Fibroblast of lung (primary cell): ENCODE measurements at regions not wholly inside any gene's neighbourhood (a gene's known extent, or its start where the extent isn't known, plus 50 kb on each side); places are given as distances from the start of the nearest gene placed in this dataset.

Source experiments
- DNase-seq, 2 donors: peaks; one replicate each; pipeline versions ENCODE4 v3.0.0 to v3.0.0-alpha.2; 2010; ENCODE audit warnings: low read depth in 2 of 2
- H2AFZ ChIP-seq: 2 replicates; pipeline ENCODE4 v1.5.1; 2012; ENCODE audit warnings: low read length, control low read depth, inconsistent platforms
- H3K27ac ChIP-seq: 2 replicates; pipeline ENCODE4 v1.5.1; 2011; ENCODE audit warnings: low read length, control low read depth; ENCODE audit not compliant: insufficient read depth
- H3K27me3 ChIP-seq: 2 replicates; pipeline ENCODE4 v1.5.1; 2011; ENCODE audit warnings: mild to moderate bottlenecking, low read length; ENCODE audit not compliant: control insufficient read depth, insufficient read depth
- H3K36me3 ChIP-seq: 2 replicates; pipeline ENCODE4 v1.5.1; 2011; ENCODE audit warnings: low read length; ENCODE audit not compliant: control insufficient read depth, insufficient read depth
- H3K4me1 ChIP-seq: 2 replicates; pipeline ENCODE4 v1.5.1; 2011; ENCODE audit warnings: low read length; ENCODE audit not compliant: control insufficient read depth, insufficient read depth; ENCODE audit errors: extremely low read depth
- H3K4me2 ChIP-seq: 2 replicates; pipeline ENCODE4 v1.5.1; 2011; ENCODE audit warnings: low read length, control low read depth; ENCODE audit not compliant: insufficient read depth; ENCODE audit errors: extremely low read depth
- H3K4me3 ChIP-seq, 4 experiments: fragments of 200-600 bp in 1 of 4; sonication (generic) in 1 of 4; replicated peaks in 1 of 4; 2 replicates each; pipeline ENCODE4 v1.5.1; 2011 to 2016; ENCODE audit warnings: low read length in 4 of 4, low read depth in 3 of 4, mild to moderate bottlenecking in 3 of 4, control low read depth in 2 of 4, inconsistent platforms in 1 of 4, mixed read lengths in 1 of 4; ENCODE audit not compliant: insufficient read depth in 1 of 4; ENCODE audit errors: control extremely low read depth in 1 of 4
- H3K79me2 ChIP-seq: 2 replicates; pipeline ENCODE4 v1.5.1; 2012; ENCODE audit warnings: mild to moderate bottlenecking, low read length, inconsistent platforms; ENCODE audit not compliant: control insufficient read depth, insufficient read depth
- H3K9ac ChIP-seq: 2 replicates; pipeline ENCODE4 v1.5.1; 2011; ENCODE audit warnings: mild to moderate bottlenecking, low read length, control low read depth; ENCODE audit not compliant: insufficient read depth
- H3K9me3 ChIP-seq: 2 replicates; pipeline ENCODE4 v1.5.1; 2012; ENCODE audit warnings: low read depth, low read length; ENCODE audit not compliant: control insufficient read depth, insufficient read depth
- H4K20me1 ChIP-seq: 2 replicates; pipeline ENCODE4 v1.5.1; 2011; ENCODE audit warnings: low read length; ENCODE audit not compliant: control insufficient read depth, insufficient read depth; ENCODE audit errors: extremely low read depth
- CTCF ChIP-seq, 2 donors: IDR thresholded peaks in 1 of 2; conservative IDR thresholded peaks in 1 of 2; 1 replicate in 1 of 2; 2 replicates in 1 of 2; pipeline ENCODE4 v1.5.1; 2011 to 2012; ENCODE audit warnings: low read length in 2 of 2, control low read depth in 1 of 2, inconsistent platforms in 1 of 2, low read depth in 1 of 2, mild to moderate bottlenecking in 1 of 2
- EZH2 ChIP-seq: IDR thresholded peaks from 2 replicates; pipeline ENCODE4 v1.5.1; 2012; ENCODE audit warnings: low read length, control low read depth, mild to moderate bottlenecking; ENCODE audit errors: missing control alignments

DNA sequence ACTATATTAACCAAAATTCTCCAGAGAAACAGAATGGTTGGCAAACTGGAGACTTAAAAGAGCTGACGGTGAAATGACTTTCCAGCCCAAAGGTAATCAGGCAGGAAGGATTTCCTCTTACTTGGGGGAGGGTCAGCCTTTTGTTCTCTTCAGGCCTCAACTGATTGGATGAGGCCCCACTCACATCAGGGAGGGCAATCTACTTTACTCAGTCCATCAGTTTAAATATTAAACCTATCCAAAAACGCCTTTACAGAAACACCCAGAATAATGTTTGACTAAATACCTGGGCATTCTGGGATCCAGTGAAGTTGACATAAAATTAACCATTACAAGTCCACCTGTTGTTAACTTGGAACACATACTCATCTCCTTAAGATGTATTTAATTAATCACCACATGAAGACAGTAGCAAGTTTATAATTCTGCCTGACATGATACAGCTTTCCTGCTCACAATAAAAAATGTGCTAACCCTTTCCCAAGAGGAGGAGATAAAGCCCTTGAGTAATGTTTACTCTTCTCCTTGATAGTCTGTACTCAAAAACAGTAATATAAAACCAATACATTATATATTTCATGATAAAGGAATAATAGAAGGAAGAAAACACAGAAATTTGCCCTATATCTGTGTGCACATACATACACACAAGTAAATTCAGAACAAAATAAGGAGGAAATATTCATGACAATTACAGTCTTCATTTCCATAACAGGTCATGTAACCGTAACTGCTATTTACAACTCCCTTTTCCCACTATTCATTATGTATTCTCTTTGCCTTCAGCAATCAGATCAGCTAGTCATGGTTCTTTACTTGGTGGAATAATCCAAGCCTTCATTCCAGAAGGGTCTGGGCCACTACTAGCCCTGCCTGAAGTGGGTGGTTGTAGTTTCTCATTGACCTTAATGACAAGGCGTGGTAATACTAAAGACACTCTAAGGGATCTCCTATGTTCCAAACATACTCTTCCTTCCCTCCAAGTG lies 107.5 kb upstream of the RUNX1 start:
- Histone ChIP-seq H3K9ac (no peak overlapping the region), H3K27ac (no peak overlapping the region), H3K9me3 (no peaks in the 10 kb centered on the region), H2AFZ (no peak overlapping the region), H3K4me1 (no peaks in the 10 kb centered on the region), H3K27me3 (no peaks in the 10 kb centered on the region), H3K4me2 (no peak overlapping the region), H3K79me2 (no peaks in the 10 kb centered on the region), H4K20me1 (no peaks in the 10 kb centered on the region), H3K36me3 (no peaks in the 10 kb centered on the region), H3K4me3 (no peak overlapping the region)
- no peak for DNase-seq
- TF ChIP-seq CTCF (conservative IDR thresholded peaks at IDR 0.05 in 1 of 2, IDR thresholded peaks at IDR 0.05 in 1 of 2; ENCODE audit: low read depth in 1 of 2, low read length in 2 of 2) (no peak), EZH2 (no peak)

DNA sequence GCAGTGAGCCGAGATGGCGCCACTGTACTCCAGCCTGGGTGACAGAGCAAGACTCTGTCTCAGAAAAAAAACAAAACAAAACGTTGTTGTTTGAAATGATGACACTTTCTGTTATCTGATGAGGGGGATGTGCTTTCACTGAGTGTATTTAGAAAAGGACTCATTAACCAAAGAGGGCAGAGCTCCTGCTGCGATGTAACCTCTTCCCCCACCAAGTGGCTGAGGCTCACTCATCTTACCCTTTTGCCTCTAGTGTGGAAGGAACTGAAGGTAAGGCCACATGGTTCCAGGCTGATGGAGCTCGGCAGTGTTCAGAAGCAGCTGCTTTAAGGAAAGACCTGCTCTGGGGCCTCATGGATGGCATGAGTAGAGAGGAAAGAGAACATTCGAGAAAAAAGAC lies 105.7 kb upstream of the RUNX1 start:
- Histone ChIP-seq H3K4me2 (no peak overlapping the region), H3K9me3 (no peaks in the 10 kb centered on the region), H3K4me1 (no peaks in the 10 kb centered on the region), H2AFZ (no peak overlapping the region), H3K27me3 (no peaks in the 10 kb centered on the region), H3K27ac (no peak overlapping the region), H4K20me1 (no peaks in the 10 kb centered on the region), H3K79me2 (no peaks in the 10 kb centered on the region), H3K36me3 (no peaks in the 10 kb centered on the region), H3K9ac (no peak overlapping the region), H3K4me3 (no peak overlapping the region)
- no peak for DNase-seq
- TF ChIP-seq CTCF (conservative IDR thresholded peaks at IDR 0.05 in 1 of 2, IDR thresholded peaks at IDR 0.05 in 1 of 2; ENCODE audit: low read depth in 1 of 2, low read length in 2 of 2) (no peak), EZH2 (no peak)

DNA sequence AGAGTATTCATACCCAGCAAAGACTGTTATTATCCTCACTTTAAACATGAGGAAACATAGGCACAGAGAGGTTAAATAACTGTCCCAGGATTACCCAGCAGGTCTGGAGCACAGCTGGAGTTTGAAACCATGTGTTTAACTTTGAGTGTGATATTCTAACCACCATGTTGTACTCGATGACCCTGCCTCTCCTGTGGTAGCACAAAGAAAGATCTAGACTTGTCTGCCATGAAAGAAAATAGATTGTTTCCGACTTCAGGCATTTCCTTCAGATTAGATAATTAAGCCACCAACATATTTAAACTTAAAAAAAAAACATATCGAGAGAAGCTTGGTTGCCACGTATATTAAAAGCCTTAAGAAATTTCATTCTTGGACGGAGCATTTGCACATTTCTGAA lies 104.6 kb upstream of the RUNX1 start:
- TF ChIP-seq CTCF (conservative IDR thresholded peaks at IDR 0.05 in 1 of 2, IDR thresholded peaks at IDR 0.05 in 1 of 2; ENCODE audit: low read depth in 1 of 2, low read length in 2 of 2): no peak

More for the DNA sequence above, 104.6 kb upstream of the RUNX1 start:
- no peaks in the 10 kb centered on the region for H3K79me2 ChIP-seq
- no peaks in the 10 kb centered on the region for H4K20me1 ChIP-seq
- H3K4me2 ChIP-seq: no peak overlapping the region
- no peaks in the 10 kb centered on the region for H3K27me3 ChIP-seq
- H3K4me1 ChIP-seq: no peaks in the 10 kb centered on the region
- no peak overlapping the region for H2AFZ ChIP-seq
- no peaks in the 10 kb centered on the region for H3K36me3 ChIP-seq
- H3K27ac ChIP-seq: no peak overlapping the region
- DNase-seq: peak in 1 of 2 donors; percentile 73
- H3K9ac ChIP-seq: no peak overlapping the region
- no peak overlapping the region for H3K4me3 ChIP-seq
- H3K9me3 ChIP-seq: no peaks in the 10 kb centered on the region
